Lower leg skin (tissue), 4 donors: ENCODE measurements at regions not wholly inside any gene's neighbourhood (a gene's known extent, or its start where the extent isn't known, plus 50 kb on each side); places are given as distances from the start of the nearest gene placed in this dataset.

ENCODE experiments used
- DNase-seq, 2 donors: peaks; one replicate each; pipeline ENCODE4 v3.0.0-alpha.2; 2019; ENCODE audit warnings: low spot score in 2 of 2
- H3K4me3 ChIP-seq: fragments of 200-600 bp; sonication (generic); 2 replicates; pipeline ENCODE4 v1.5.1; 2017; ENCODE audit warnings: mild to moderate bottlenecking, low read depth; ENCODE audit not compliant: poor library complexity, severe bottlenecking
- POLR2A ChIP-seq, 2 donors: fragments of 450-650 bp; IDR thresholded peaks; one replicate each; pipeline ENCODE4 v1.6.1; 2016 to 2017; ENCODE audit warnings: antibody characterized with exemption in 2 of 2, mild to moderate bottlenecking in 1 of 2, moderate library complexity in 1 of 2
- WGBS, 2 donors: methylation state at CpG; one replicate each; pipeline ENCODE4 v1.1.5; 2018; 5-methylcytosine and 5-hydroxymethylcytosine counted together
- intact Hi-C: fragments of 100-400 bp; cut with DNase I; formaldehyde crosslinking; loops from one replicate; pipeline ENCODE4 v1.15.0; 2023; ENCODE audit warnings: low total_unique reads
- TF ChIP-seq, protein P1 (sequence below), 3 donors: fragments of 450-650 bp; IDR thresholded peaks; one replicate each; pipeline ENCODE4 v1.5.1; 2016; ENCODE audit warnings: antibody characterized with exemption in 3 of 3, mild to moderate bottlenecking in 3 of 3, moderate library complexity in 2 of 3

DNA sequence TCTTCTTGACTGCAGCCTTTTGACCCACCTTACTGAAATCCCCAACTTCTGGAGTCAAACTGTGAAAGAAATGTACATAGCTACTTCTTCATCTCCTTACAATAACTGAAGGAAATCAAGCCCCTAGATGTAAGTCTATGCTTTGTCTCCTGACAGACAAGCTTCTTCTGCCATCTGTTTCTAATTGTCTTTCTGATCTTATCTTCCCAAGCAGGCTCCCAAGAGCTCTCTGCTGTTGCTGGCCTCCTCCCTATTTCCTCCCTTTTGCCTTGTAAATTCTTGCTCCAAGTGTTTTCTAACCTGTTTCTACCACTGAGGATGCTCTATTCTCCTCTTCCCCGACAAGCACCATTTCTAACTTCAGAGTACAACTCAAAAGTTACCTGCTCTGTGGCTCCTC is 77.4 kb upstream of the OSR1 start:
- WGBS, 2 donors, result 0% methylated on average over 1 of the region's 1 CpG
- intact Hi-C loops, result no loop called here
- no peak overlapping the region for H3K4me3 ChIP-seq
- DNase-seq, result no peak
- TF ChIP-seq POLR2A (IDR thresholded peaks at IDR 0.05), result no peak
- TF ChIP-seq, protein P1, sequence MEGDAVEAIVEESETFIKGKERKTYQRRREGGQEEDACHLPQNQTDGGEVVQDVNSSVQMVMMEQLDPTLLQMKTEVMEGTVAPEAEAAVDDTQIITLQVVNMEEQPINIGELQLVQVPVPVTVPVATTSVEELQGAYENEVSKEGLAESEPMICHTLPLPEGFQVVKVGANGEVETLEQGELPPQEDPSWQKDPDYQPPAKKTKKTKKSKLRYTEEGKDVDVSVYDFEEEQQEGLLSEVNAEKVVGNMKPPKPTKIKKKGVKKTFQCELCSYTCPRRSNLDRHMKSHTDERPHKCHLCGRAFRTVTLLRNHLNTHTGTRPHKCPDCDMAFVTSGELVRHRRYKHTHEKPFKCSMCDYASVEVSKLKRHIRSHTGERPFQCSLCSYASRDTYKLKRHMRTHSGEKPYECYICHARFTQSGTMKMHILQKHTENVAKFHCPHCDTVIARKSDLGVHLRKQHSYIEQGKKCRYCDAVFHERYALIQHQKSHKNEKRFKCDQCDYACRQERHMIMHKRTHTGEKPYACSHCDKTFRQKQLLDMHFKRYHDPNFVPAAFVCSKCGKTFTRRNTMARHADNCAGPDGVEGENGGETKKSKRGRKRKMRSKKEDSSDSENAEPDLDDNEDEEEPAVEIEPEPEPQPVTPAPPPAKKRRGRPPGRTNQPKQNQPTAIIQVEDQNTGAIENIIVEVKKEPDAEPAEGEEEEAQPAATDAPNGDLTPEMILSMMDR (IDR thresholded peaks at IDR 0.05), result no peak

DNA sequence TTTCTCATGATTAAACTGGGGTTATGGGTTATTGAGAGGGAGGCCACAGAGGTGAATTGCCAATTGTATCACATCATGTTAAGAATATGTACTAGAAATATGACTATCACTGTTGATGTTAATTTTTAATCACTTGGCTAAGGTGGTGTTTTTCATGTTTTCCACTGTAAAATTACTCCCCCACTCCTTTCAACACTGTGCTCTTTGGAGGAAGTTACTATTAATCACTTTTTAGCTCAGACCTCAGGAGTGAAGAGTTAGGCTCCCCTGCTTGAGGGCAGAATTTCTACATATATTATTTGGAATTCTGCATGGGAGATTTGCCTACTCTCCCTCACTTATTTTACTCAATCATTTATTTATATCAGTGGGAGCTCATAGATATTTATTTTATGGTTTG is 76.0 kb upstream of the OSR1 start:
- no peak for DNase-seq
- no peak overlapping the region for H3K4me3 ChIP-seq
- no peak for TF ChIP-seq POLR2A (IDR thresholded peaks at IDR 0.05)
- intact Hi-C loops, result no loop called here

DNA sequence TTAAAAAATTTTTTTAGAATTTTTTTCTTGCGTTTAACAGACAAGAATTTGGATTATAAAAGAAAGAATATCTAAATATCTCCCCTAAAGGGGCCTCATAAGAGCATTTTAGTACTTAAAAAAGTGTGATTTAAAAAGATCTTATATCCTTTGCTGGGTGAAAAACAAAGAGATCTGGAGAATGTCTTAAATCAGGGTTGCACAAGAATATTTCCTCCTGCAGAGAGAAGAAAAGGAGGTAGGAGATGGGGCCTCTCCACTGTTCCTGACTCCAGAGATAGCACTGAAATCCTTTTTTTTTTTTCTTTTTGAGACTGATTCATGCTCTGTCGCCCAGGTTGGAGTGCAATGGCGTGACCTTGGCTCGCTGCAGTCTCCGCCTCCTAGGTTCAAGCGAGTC is 68.5 kb upstream of the OSR1 start:
- 96 to 98% methylated on average over 6 of the region's 6 CpGs for WGBS, 2 donors
- intact Hi-C loops, result no loop called here
- H3K4me3 ChIP-seq, result no peak overlapping the region
- no peak for DNase-seq
- TF ChIP-seq, protein P1 (IDR thresholded peaks at IDR 0.05), result no peak
- no peak for TF ChIP-seq POLR2A (IDR thresholded peaks at IDR 0.05)

DNA sequence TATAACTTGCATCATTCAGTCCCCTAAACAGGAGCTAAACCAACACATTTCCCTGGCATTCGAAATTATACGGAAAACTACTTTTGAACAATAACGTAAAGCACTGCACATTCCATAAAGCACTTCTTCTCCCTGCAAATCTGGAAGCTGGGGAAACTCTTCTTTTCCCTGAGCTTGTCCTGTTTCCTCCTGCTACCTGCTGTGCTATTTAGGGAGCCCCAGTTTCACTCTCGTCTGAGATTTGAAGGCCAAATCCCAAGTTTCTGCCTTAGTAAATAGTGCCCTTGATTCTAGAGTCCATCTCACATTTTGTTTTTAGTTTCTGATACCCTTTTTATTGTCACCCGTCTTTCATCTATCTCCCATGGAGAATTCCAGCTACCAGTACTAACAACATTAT is 67.7 kb upstream of the OSR1 start:
- DNase-seq, result no peak
- intact Hi-C loops, result no loop called here
- TF ChIP-seq, protein P1 (IDR thresholded peaks at IDR 0.05), result no peak
- TF ChIP-seq POLR2A (IDR thresholded peaks at IDR 0.05), result no peak
- H3K4me3 ChIP-seq, result no peak overlapping the region
- 88 to 92% methylated on average over 5 of the region's 5 CpGs for WGBS, 2 donors

DNA sequence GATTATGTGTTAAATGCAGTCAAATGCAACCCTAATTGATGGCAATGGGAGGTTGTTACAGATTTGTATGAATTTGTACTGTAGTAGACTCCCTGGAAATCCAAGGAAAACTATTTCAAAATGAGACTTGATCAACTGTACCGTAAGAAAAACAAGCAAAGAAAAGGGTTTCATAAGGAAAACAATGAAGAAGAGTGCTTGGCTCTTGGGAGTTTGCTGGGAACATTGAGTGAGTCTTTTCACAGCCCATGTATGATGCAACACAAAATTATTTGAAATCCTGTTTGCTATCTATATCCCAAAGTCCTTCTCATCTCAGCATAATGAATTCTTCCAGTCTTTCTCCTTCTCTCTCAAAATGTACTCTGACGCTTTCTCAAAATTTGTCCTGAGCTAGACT is 67.0 kb upstream of the OSR1 start:
- no peak overlapping the region for H3K4me3 ChIP-seq
- DNase-seq, result no peak
- TF ChIP-seq, protein P1 (IDR thresholded peaks at IDR 0.05), result no peak
- no peak for TF ChIP-seq POLR2A (IDR thresholded peaks at IDR 0.05)
- intact Hi-C loops, result no loop called here
- 70 to 78% methylated on average over 2 of the region's 2 CpGs for WGBS, 2 donors

DNA sequence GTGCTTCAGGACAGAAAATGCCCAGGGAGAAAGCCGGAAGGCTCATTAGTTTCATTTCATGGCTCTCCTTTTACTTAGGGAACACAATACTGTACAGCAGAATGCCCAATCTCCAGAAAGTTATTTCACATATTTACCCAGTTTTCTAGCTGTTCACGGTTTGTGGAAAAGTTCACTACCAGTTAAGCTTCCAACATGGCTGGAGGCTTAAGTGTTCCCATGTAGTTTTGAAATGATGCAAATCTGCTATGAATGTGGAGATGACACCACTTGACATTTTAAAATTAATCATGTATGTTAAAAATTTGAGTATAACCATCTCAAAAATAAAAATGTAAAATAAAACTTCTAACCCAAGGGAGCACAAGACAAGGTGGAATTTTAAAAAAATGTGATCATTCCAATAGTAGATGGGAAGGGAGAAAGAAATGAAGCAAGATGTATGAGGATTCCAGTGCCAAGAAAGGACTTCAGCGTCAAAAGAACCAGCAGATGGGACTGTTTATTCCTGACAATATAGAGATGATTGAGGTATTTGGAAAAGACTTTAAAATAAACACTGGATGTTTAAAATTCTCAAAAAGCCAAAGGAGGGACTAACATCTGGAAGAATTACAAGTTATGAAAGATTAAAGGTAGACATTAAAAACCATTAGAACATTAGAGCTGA is 60.9 kb upstream of the OSR1 start:
- 50 to 64% methylated on average over 3 of the region's 3 CpGs for WGBS, 2 donors
- TF ChIP-seq, protein P1 (IDR thresholded peaks at IDR 0.05), result no peak
- no peak for TF ChIP-seq POLR2A (IDR thresholded peaks at IDR 0.05)
- no peak overlapping the region for H3K4me3 ChIP-seq
- intact Hi-C loops, result no loop called here
- DNase-seq, result no peak
